D721Med (cell line): ENCODE measurements at regions not wholly inside any gene's neighbourhood (a gene's known extent, or its start where the extent isn't known, plus 50 kb on each side); places are given as distances from the start of the nearest gene placed in this dataset.

Source experiments
- DNase-seq: peaks from one replicate; pipeline ENCODE4 v3.0.0; 2011; ENCODE audit warnings: low spot score; ENCODE audit not compliant: insufficient read length
- FAIRE-seq: peaks from 2 replicates; lab custom pipeline; 2011; peaks lifted over from hg19 to GRCh38; lab: Jason Lieb, UNC
- TF ChIP-seq, protein P1 (sequence below): IDR thresholded peaks from 2 replicates; pipeline ENCODE4 v1.5.1; 2012; ENCODE audit warnings: mild to moderate bottlenecking, control low read depth; ENCODE audit not compliant: insufficient read depth; ENCODE audit errors: missing control alignments

- DNase-seq: no peak
- no peak for FAIRE-seq
- TF ChIP-seq, protein P1, sequence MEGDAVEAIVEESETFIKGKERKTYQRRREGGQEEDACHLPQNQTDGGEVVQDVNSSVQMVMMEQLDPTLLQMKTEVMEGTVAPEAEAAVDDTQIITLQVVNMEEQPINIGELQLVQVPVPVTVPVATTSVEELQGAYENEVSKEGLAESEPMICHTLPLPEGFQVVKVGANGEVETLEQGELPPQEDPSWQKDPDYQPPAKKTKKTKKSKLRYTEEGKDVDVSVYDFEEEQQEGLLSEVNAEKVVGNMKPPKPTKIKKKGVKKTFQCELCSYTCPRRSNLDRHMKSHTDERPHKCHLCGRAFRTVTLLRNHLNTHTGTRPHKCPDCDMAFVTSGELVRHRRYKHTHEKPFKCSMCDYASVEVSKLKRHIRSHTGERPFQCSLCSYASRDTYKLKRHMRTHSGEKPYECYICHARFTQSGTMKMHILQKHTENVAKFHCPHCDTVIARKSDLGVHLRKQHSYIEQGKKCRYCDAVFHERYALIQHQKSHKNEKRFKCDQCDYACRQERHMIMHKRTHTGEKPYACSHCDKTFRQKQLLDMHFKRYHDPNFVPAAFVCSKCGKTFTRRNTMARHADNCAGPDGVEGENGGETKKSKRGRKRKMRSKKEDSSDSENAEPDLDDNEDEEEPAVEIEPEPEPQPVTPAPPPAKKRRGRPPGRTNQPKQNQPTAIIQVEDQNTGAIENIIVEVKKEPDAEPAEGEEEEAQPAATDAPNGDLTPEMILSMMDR: no peak
Measured at GRCh38 chr10:21238717-21239116, 286.8 kb downstream of the SKIDA1 start.

GRCh38 chr10:21238044-21238443 is 287.4 kb downstream of the SKIDA1 start:
- DNase-seq (no peak), FAIRE-seq (no peak)

DNA sequence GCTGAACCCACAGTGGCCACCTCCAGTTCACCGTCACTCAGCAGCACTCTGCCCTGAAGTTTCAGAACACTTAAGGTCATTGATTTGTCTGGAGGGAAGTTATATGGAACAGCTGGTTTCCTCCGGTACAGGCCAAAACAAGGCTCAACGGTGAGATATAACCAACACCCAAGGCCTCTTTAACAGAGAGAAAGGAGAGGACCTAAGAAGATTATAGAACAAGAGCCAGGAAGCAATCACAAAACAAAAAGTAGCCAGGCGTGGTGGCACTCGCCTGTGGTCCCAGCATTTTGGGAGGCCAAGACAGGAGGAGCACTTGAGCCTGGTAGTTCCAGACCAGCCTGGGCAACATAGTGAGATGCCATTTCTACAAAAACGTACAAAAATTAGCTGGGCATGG is 290.7 kb downstream of the SKIDA1 start:
- no peak for FAIRE-seq
- DNase-seq: no peak
- TF ChIP-seq, protein P1: no peak

More at GRCh38 chr10:21238044-21238443, 287.4 kb downstream of the SKIDA1 start:
- TF ChIP-seq, protein P1: no peak

DNA sequence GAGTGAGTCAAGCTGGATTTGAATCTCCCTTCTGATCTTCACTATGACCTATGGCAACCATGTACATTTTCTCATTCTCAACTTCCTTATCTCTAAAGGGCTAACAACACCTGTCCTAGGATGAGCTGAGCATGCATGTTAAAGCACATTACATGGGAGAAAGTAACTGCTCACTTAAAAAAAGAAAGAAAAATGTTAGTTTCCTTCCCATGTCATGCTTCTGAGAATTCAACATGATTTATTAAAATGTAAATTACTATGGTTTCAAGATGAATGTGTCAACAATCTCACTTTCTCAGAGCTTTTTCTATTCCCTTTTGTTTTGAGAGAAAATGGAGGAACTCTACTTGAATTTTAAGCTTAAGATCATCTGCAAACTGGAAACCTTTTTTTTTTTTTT is 295.3 kb downstream of the SKIDA1 start:
- FAIRE-seq: no peak
- TF ChIP-seq, protein P1: no peak

DNA sequence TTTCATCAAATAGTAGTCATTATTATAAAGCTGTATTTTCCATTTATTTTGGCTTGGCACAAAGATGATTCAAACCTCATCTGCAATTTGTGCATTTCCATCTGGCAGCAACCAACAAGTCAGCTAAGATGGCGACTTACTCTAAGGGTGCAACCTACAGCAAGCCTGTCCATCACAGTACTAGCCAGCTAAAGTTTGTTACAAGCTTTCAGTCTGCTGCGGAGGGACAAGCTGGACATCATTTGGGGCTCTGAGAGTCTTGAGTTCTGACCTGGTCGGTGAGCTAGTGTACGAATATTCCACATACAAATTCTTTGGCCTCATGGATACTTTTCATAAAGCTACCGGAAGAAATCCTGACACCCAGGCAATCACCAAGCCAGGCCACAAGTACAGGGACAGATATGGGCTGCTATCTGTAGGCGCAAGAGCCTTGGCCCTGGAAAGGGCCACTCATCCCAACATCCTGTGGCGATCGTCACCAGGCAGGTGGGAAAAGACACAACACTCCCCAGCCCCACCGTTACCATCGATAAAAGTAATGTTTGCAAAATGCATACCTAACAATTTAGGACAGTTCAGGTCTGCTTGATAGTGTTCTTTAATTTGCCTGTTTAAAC is 307.6 kb downstream of the SKIDA1 start:
- FAIRE-seq (no peak), DNase-seq (no peak)
- TF ChIP-seq, protein P1: no peak

More for the DNA sequence above, 295.3 kb downstream of the SKIDA1 start:
- no peak for DNase-seq

GRCh38 chr10:21217107-21217506 is 308.4 kb downstream of the SKIDA1 start:
- FAIRE-seq: no peak
- TF ChIP-seq, protein P1: no peak
- no peak for DNase-seq

DNA sequence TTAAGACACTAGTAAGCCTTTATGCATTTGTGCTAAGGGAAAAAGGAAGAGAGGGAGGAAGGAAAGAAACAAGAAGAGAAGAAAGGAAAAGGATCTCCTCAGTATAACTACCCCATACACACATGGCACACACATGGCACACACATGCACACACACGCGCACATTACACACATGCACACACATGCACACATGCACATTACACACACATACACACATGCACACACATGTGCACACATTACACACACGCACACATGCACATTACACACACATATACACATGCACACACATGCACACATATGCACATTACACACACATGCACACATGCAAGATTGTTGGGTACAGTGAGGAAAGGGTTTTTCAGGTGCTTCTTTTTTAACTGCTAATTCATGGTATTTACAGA is 311.2 kb downstream of the SKIDA1 start:
- no peak for FAIRE-seq
- TF ChIP-seq, protein P1: no peak
- DNase-seq: no peak
